B cell (primary cell): ENCODE measurements at regions not wholly inside any gene's neighbourhood (a gene's known extent, or its start where the extent isn't known, plus 50 kb on each side); places are given as distances from the start of the nearest gene placed in this dataset.

Experiments
- ATAC-seq: fragments of 200-7000 bp; cut with Tn5 transposase; one replicate; pipeline ENCODE4 v1.10.0; 2021; ENCODE audit warnings: low read depth, mild to moderate bottlenecking, moderate number of reproducible peaks, moderate library complexity
- CTCF ChIA-PET: fragments of 350-600 bp; sonication (Branson Sonifier 250); formaldehyde crosslinking; loops from one replicate; lab custom pipeline; 2021; ENCODE audit warnings: antibody characterized with exemption, inconsistent platforms; lab: Charles Lee
- POLR2A ChIA-PET: fragments of 350-600 bp; sonication (Branson Sonifier 250); formaldehyde crosslinking; loops from one replicate; lab custom pipeline; 2021; ENCODE audit warnings: antibody characterized with exemption; lab: Charles Lee
- DNase-seq: peaks from one replicate; pipeline ENCODE4 v3.0.0; 2013
- H2AFZ ChIP-seq: 2 replicates; pipeline ENCODE4 v1.6.1; 2012; ENCODE audit warnings: mild to moderate bottlenecking, low read depth, low read length; ENCODE audit not compliant: insufficient read depth, poor library complexity, severe bottlenecking
- H3K27ac ChIP-seq, 2 donors: 1 replicate in 1 of 2; 2 replicates in 1 of 2; pipeline ENCODE4 v1.5.1; 2012 to 2013; ENCODE audit warnings: low read length in 2 of 2, mild to moderate bottlenecking in 2 of 2, moderate library complexity in 1 of 2
- H3K27me3 ChIP-seq, 4 experiments: fragments of 200-600 bp in 1 of 4; sonication (generic) in 1 of 4; replicated peaks in 1 of 4; 1 replicate in 2 of 4; 2 replicates in 2 of 4; pipeline versions ENCODE4 v1.6.1 to v1.7.0; 2013 to 2016; ENCODE audit warnings: low read length in 3 of 4, mild to moderate bottlenecking in 2 of 4, mixed read lengths in 1 of 4, moderate library complexity in 1 of 4; ENCODE audit not compliant: insufficient read depth in 4 of 4, control insufficient read depth in 3 of 4; ENCODE audit errors: control extremely low read depth in 1 of 4
- H3K36me3 ChIP-seq, 2 experiments: replicated peaks in 1 of 2; 1 replicate in 1 of 2; 2 replicates in 1 of 2; pipeline versions ENCODE4 v1.6.1 to v1.7.1; 2013; ENCODE audit warnings: low read length in 1 of 2; ENCODE audit not compliant: insufficient read depth in 2 of 2, control insufficient read depth in 1 of 2; ENCODE audit errors: control extremely low read depth in 1 of 2, extremely low read depth in 1 of 2
- H3K4me1 ChIP-seq, 2 donors: fragments of 200-600 bp in 1 of 2; sonication (generic) in 1 of 2; 1 replicate in 1 of 2; 2 replicates in 1 of 2; pipeline versions ENCODE4 v1.5.1 to v1.6.1; 2013 to 2017; ENCODE audit warnings: low read length in 2 of 2; ENCODE audit not compliant: control insufficient read depth in 2 of 2, insufficient read depth in 2 of 2
- H3K4me2 ChIP-seq: replicated peaks from 2 replicates; pipeline ENCODE3; 2012; ENCODE audit warnings: mild to moderate bottlenecking, low read depth, low read length; ENCODE audit not compliant: poor library complexity, severe bottlenecking
- H3K4me3 ChIP-seq, 5 experiments: fragments of 200-600 bp in 1 of 5; sonication (generic) in 1 of 5; 1 replicate in 3 of 5; 2 replicates in 2 of 5; pipeline versions ENCODE4 v1.5.1 to v1.7.0; 2011 to 2016; ENCODE audit warnings: low read length in 4 of 5, mild to moderate bottlenecking in 4 of 5, low read depth in 2 of 5, control low read depth in 1 of 5, moderate library complexity in 1 of 5; ENCODE audit not compliant: insufficient read depth in 1 of 5; ENCODE audit errors: control extremely low read depth in 1 of 5, extremely low read depth in 1 of 5
- H3K79me2 ChIP-seq: fragments of 200-600 bp; sonication (generic); one replicate; pipeline ENCODE4 v1.6.0; 2016; ENCODE audit warnings: low read length; ENCODE audit not compliant: control insufficient read depth, insufficient read depth
- H3K9ac ChIP-seq: fragments of 200-600 bp; sonication (generic); 2 replicates; pipeline ENCODE4 v1.6.1; 2017; ENCODE audit warnings: mild to moderate bottlenecking, low read length, moderate library complexity
- H3K9me3 ChIP-seq, 3 donors: one replicate each; pipeline versions ENCODE4 v1.6.1 to v1.7.1; 2013; ENCODE audit warnings: low read length in 2 of 3; ENCODE audit not compliant: control insufficient read depth in 2 of 3, insufficient read depth in 1 of 3; ENCODE audit errors: control extremely low read depth in 1 of 3
- H4K20me1 ChIP-seq: 2 replicates; pipeline ENCODE4 v1.6.0; 2012; ENCODE audit warnings: mild to moderate bottlenecking, low read length; ENCODE audit not compliant: insufficient read depth, control insufficient read depth, poor library complexity, severe bottlenecking
- H3K27ac Mint-ChIP-seq: one replicate; pipeline ENCODE4 v1.8.0; 2021; ENCODE audit warnings: mixed read lengths
- H3K27me3 Mint-ChIP-seq: one replicate; pipeline ENCODE4 v1.8.0; 2021; ENCODE audit warnings: mixed read lengths
- H3K4me1 Mint-ChIP-seq: one replicate; pipeline ENCODE4 v1.8.0; 2021; ENCODE audit warnings: mixed read lengths
- H3K4me3 Mint-ChIP-seq: one replicate; pipeline ENCODE4 v1.8.0; 2021; ENCODE audit warnings: mixed read lengths
- H3K9me3 Mint-ChIP-seq: one replicate; pipeline ENCODE4 v1.8.0; 2022; ENCODE audit warnings: mixed read lengths; ENCODE audit not compliant: insufficient read depth
- EZH2 ChIP-seq: IDR thresholded peaks from 2 replicates; pipeline ENCODE4 v1.6.1; 2012; ENCODE audit warnings: borderline replicate concordance, low read depth, mild to moderate bottlenecking, moderate library complexity, low read length; ENCODE audit not compliant: insufficient read depth, poor library complexity, severe bottlenecking
- WGBS: methylation state at CpG from one replicate; pipeline ENCODE4 v1.1.5; 2013; ENCODE audit warnings: missing lambda C conversion rate; ENCODE audit not compliant: insufficient coverage; 5-methylcytosine and 5-hydroxymethylcytosine counted together
- intact Hi-C: fragments of 100-400 bp; cut with micrococcal nuclease; formaldehyde crosslinking; loops from one replicate; pipeline ENCODE4 v1.10.0; 2022
- TF ChIP-seq, protein P1 (sequence below): fragments of 200-600 bp; IDR thresholded peaks from one replicate; pipeline ENCODE4 v1.8.0; 2022; ENCODE audit warnings: antibody characterized with exemption, mild to moderate bottlenecking

DNA sequence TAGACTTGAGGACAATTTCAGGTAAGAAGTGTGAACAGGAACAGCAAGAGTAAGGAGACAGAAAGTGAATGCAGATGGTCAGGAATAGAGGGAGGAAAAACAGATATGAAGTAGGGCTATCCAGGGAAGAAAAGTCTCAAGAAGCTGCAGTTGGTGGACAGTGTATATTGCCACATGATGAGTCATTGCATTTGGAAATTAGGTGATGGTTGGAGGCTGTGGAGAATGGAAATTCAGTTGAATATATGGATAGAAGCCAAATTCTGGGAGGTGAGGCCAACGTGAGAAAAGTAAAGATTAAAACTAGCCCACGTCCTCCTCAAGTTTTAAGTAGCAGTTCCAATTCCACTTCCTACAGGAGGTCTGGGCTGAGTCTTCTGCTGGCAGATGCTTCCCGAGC lies 158.4 kb downstream of the UBE2E3 start:
- CTCF ChIA-PET: no interaction called here
- Histone ChIP-seq H2AFZ (no peak overlapping the region), H3K27ac (no peak overlapping the region), H3K4me1 (no peaks in the 10 kb centered on the region), H3K79me2 (no peaks in the 10 kb centered on the region), H4K20me1 (no peaks in the 10 kb centered on the region), H3K4me3 (no peak overlapping the region), H3K9me3 (no peaks in the 10 kb centered on the region), H3K36me3 (no peaks in the 10 kb centered on the region), H3K4me2 (no peak overlapping the region), H3K9ac (no peak overlapping the region), H3K27me3 (no peaks in the 10 kb centered on the region)
- Mint-ChIP-seq H3K4me1 (no peaks in the 10 kb centered on the region), H3K27me3 (no peaks in the 10 kb centered on the region), H3K4me3 (no peak overlapping the region), H3K27ac (no peak overlapping the region), H3K9me3 (no peaks in the 10 kb centered on the region)
- DNase-seq: no peak
- POLR2A ChIA-PET: no interaction called here
- WGBS: no CpG with 5 or more reads among the region's 3 CpGs
- ATAC-seq: no peak
- TF ChIP-seq, protein P1, sequence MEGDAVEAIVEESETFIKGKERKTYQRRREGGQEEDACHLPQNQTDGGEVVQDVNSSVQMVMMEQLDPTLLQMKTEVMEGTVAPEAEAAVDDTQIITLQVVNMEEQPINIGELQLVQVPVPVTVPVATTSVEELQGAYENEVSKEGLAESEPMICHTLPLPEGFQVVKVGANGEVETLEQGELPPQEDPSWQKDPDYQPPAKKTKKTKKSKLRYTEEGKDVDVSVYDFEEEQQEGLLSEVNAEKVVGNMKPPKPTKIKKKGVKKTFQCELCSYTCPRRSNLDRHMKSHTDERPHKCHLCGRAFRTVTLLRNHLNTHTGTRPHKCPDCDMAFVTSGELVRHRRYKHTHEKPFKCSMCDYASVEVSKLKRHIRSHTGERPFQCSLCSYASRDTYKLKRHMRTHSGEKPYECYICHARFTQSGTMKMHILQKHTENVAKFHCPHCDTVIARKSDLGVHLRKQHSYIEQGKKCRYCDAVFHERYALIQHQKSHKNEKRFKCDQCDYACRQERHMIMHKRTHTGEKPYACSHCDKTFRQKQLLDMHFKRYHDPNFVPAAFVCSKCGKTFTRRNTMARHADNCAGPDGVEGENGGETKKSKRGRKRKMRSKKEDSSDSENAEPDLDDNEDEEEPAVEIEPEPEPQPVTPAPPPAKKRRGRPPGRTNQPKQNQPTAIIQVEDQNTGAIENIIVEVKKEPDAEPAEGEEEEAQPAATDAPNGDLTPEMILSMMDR: no peak
- TF ChIP-seq EZH2: no peak
- intact Hi-C loops: no loop called here

DNA sequence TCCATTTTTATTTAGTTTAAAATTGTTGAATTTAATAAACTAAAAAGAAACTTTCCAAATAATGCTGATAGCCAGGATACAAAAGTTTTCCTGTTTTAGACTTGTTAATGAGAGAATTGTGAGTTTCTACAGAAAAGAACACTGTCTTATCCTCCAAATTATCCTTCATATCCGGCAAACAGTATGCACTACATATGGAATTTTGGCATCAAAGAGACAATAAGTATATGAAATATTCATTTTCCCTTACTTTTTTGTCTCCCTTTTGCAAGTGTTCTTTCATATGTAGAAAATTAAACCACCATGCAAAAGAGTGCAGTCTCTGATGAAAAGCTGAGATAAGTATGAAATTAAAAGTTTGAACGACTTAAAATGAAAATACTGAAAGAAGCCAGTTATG lies 159.4 kb downstream of the UBE2E3 start:
- ChIA-PET CTCF (no interaction called here), POLR2A (no interaction called here)
- Histone ChIP-seq H3K4me1 (no peaks in the 10 kb centered on the region), H3K36me3 (no peaks in the 10 kb centered on the region), H3K9me3 (no peaks in the 10 kb centered on the region), H3K27me3 (no peaks in the 10 kb centered on the region), H3K9ac (no peak overlapping the region), H2AFZ (no peak overlapping the region), H3K4me2 (no peak overlapping the region), H3K4me3 (no peak overlapping the region), H3K27ac (no peak overlapping the region), H4K20me1 (no peaks in the 10 kb centered on the region), H3K79me2 (no peaks in the 10 kb centered on the region)
- Mint-ChIP-seq H3K27me3 (no peaks in the 10 kb centered on the region), H3K4me3 (no peak overlapping the region), H3K9me3 (no peaks in the 10 kb centered on the region), H3K27ac (no peak overlapping the region), H3K4me1 (no peaks in the 10 kb centered on the region)
- ATAC-seq (no peak), DNase-seq (no peak)
- TF ChIP-seq EZH2: no peak
- TF ChIP-seq, protein P1: no peak
- no CpG with 5 or more reads among the region's 2 CpGs for WGBS
- intact Hi-C loops: no loop called here
